ENCODE measurements at regions not wholly inside any gene's neighbourhood (a gene's known extent, or its start where the extent isn't known, plus 50 kb on each side); places are given as distances from the start of the nearest gene placed in this dataset.

- TF ChIP-seq GATA2 (IDR thresholded peaks at IDR 0.05; ENCODE audit: low read depth, low read length), result no peak
- no peak for TF ChIP-seq GATA3 (IDR thresholded peaks at IDR 0.05; ENCODE audit: low read depth, low read length)
These were observed 96.0 kb upstream of the FSTL4 start for GRCh38 chr5:133708331-133708850.
